Fibroblast of lung (primary cell): ENCODE measurements at regions not wholly inside any gene's neighbourhood (a gene's known extent, or its start where the extent isn't known, plus 50 kb on each side); places are given as distances from the start of the nearest gene placed in this dataset.

Source experiments
- CTCF ChIP-seq, 2 donors: IDR thresholded peaks in 1 of 2; conservative IDR thresholded peaks in 1 of 2; 1 replicate in 1 of 2; 2 replicates in 1 of 2; pipeline ENCODE4 v1.5.1; 2011 to 2012; ENCODE audit warnings: low read length in 2 of 2, control low read depth in 1 of 2, inconsistent platforms in 1 of 2, low read depth in 1 of 2, mild to moderate bottlenecking in 1 of 2
- EZH2 ChIP-seq: IDR thresholded peaks from 2 replicates; pipeline ENCODE4 v1.5.1; 2012; ENCODE audit warnings: low read length, control low read depth, mild to moderate bottlenecking; ENCODE audit errors: missing control alignments

DNA sequence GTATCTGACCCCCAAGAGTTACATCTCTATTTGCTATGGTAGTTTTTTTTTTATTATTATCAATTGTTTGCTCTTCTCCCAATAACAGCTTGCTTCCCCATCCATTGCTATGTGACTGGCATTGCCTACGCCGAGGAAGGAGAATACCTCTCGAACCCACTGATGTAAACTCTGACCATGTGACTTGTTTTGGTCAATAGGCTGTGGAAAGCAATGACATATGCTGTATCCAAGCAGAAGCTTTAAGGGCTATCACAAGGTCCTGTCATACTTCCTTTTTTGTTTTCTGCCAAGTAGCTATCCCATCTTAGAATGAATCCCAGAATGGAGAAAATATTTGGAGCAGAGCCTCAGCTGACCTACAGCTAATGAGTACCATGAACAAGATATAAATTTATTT is 111.0 kb upstream of the FRMD4B start:
- TF ChIP-seq CTCF (conservative IDR thresholded peaks at IDR 0.05 in 1 of 2, IDR thresholded peaks at IDR 0.05 in 1 of 2; ENCODE audit: low read depth in 1 of 2, low read length in 2 of 2) (no peak), EZH2 (no peak)
